ENCODE measurements at regions not wholly inside any gene's neighbourhood (a gene's known extent, or its start where the extent isn't known, plus 50 kb on each side); places are given as distances from the start of the nearest gene placed in this dataset.
"Not testable (repeated sequence)": the region's sequence is repeated elsewhere in the genome, so short reads cannot be mapped to it uniquely, and the experiment has no call there.

GRCh38 chr21:9039520-9040365, 1481.6 kb upstream of the TPTE start:
- CTCF ChIA-PET; POLR2A ChIA-PET (ENCODE audit: unreplicated experiment); H3K9me1 ChIP-seq (ENCODE audit: insufficient read depth, low read length): not testable (repeated sequence)

GRCh38 chr21:9040406-9040805, 1481.0 kb upstream of the TPTE start:
- H2BK120ac ChIP-seq (ENCODE audit: low read depth, low read length); CTCF ChIA-PET; BruUV-seq (replicated peaks): not testable (repeated sequence)

More at GRCh38 chr21:9039520-9040365, 1481.6 kb upstream of the TPTE start:
- H3K9me3 ChIP-seq (ENCODE audit: control insufficient read depth, insufficient read depth, low read length); in situ Hi-C loops (cut with MboI; ENCODE audit: low sequenced_read_pairs); H3K18ac ChIP-seq (ENCODE audit: low read depth, low read length); H3K27me3 ChIP-seq (ENCODE audit: control insufficient read depth, insufficient read depth, low read length); ATAC-seq (ENCODE audit: low read depth); dilution Hi-C loops (cut with HindIII; ENCODE audit: low sequenced_read_pairs, unreplicated experiment); H2BK20ac ChIP-seq (ENCODE audit: low read depth, low read length); H4K8ac ChIP-seq (ENCODE audit: low read depth in 2 of 2, low read length in 2 of 2); H3K56ac ChIP-seq (ENCODE audit: extremely low read depth, insufficient read depth, low read length); H2AFZ ChIP-seq (replicated peaks; ENCODE audit: low read length, poor library complexity); H3K4me1 ChIP-seq (ENCODE audit: control insufficient read depth, insufficient read depth, low read length); H2BK5ac ChIP-seq (ENCODE audit: low read depth, low read length, poor library complexity, severe bottlenecking); H3K79me1 ChIP-seq (ENCODE audit: low read depth in 1 of 2, low read length in 2 of 2); H3K23ac ChIP-seq (ENCODE audit: low read depth, low read length); H2AK5ac ChIP-seq (ENCODE audit: low read depth, low read length); H3K9ac ChIP-seq (ENCODE audit: low read depth, low read length); intact Hi-C loops (cut with micrococcal nuclease); H4K5ac ChIP-seq (ENCODE audit: low read depth, low read length); H3K4me2 ChIP-seq (ENCODE audit: low read depth, low read length); H3K36me3 ChIP-seq (ENCODE audit: control insufficient read depth, insufficient read depth, low read length); H3K4ac ChIP-seq (ENCODE audit: low read depth, low read length); H4K91ac ChIP-seq (ENCODE audit: insufficient read depth, low read depth, low read length); H2BK120ac ChIP-seq (ENCODE audit: low read depth, low read length); H3K14ac ChIP-seq (replicated peaks; ENCODE audit: low read depth, low read length); DNase-seq; H3K4me3 ChIP-seq (ENCODE audit: insufficient read depth, low read depth, low read length); H2AK9ac ChIP-seq (replicated peaks; ENCODE audit: low read depth, low read length, poor library complexity); H4K20me1 ChIP-seq (ENCODE audit: insufficient read depth, low read length); BruUV-seq (replicated peaks); H3K27ac ChIP-seq (ENCODE audit: insufficient read depth, low read length); H2BK15ac ChIP-seq (ENCODE audit: low read depth, low read length): not testable (repeated sequence)
- 48% methylated on average over 19 of the region's 45 CpGs; no CpG with 5 or more reads in 1 of the 2 experiments for WGBS, 2 experiments (ENCODE audit: extremely low coverage in 2 of 2, insufficient read length in 1 of 2)

More at GRCh38 chr21:9040406-9040805, 1481.0 kb upstream of the TPTE start:
- H2AK9ac ChIP-seq (replicated peaks; ENCODE audit: low read depth, low read length, poor library complexity); H2BK5ac ChIP-seq (ENCODE audit: low read depth, low read length, poor library complexity, severe bottlenecking); H2BK20ac ChIP-seq (ENCODE audit: low read depth, low read length); H3K18ac ChIP-seq (ENCODE audit: low read depth, low read length); POLR2A ChIA-PET (ENCODE audit: unreplicated experiment); H3K9ac ChIP-seq (ENCODE audit: low read depth, low read length); H3K4me2 ChIP-seq (ENCODE audit: low read depth, low read length); H3K23ac ChIP-seq (ENCODE audit: low read depth, low read length); H4K20me1 ChIP-seq (ENCODE audit: insufficient read depth, low read length); H2AFZ ChIP-seq (replicated peaks; ENCODE audit: low read length, poor library complexity); ATAC-seq (ENCODE audit: low read depth); H4K91ac ChIP-seq (ENCODE audit: insufficient read depth, low read depth, low read length); dilution Hi-C loops (cut with HindIII; ENCODE audit: low sequenced_read_pairs, unreplicated experiment); H3K27me3 ChIP-seq (ENCODE audit: control insufficient read depth, insufficient read depth, low read length); H3K36me3 ChIP-seq (ENCODE audit: control insufficient read depth, insufficient read depth, low read length); H3K4me3 ChIP-seq (ENCODE audit: insufficient read depth, low read depth, low read length); H4K8ac ChIP-seq (ENCODE audit: low read depth in 2 of 2, low read length in 2 of 2); H3K56ac ChIP-seq (ENCODE audit: extremely low read depth, insufficient read depth, low read length); H2BK15ac ChIP-seq (ENCODE audit: low read depth, low read length); H3K4ac ChIP-seq (ENCODE audit: low read depth, low read length); H3K79me1 ChIP-seq (ENCODE audit: low read depth in 1 of 2, low read length in 2 of 2); H2AK5ac ChIP-seq (ENCODE audit: low read depth, low read length); H3K9me3 ChIP-seq (ENCODE audit: control insufficient read depth, insufficient read depth, low read length); H3K9me1 ChIP-seq (ENCODE audit: insufficient read depth, low read length); H3K14ac ChIP-seq (replicated peaks; ENCODE audit: low read depth, low read length); H3K27ac ChIP-seq (ENCODE audit: insufficient read depth, low read length); DNase-seq; H4K5ac ChIP-seq (ENCODE audit: low read depth, low read length); intact Hi-C loops (cut with micrococcal nuclease); H3K4me1 ChIP-seq (ENCODE audit: control insufficient read depth, insufficient read depth, low read length); in situ Hi-C loops (cut with MboI; ENCODE audit: low sequenced_read_pairs): not testable (repeated sequence)
- 58% methylated on average over 8 of the region's 19 CpGs; no CpG with 5 or more reads in 1 of the 2 experiments for WGBS, 2 experiments (ENCODE audit: extremely low coverage in 2 of 2, insufficient read length in 1 of 2)
